ENCODE measurements at regions not wholly inside any gene's neighbourhood (a gene's known extent, or its start where the extent isn't known, plus 50 kb on each side); places are given as distances from the start of the nearest gene placed in this dataset.

GRCh38 chr5:92838253-92838652 lies 742.8 kb downstream of the NR2F1-AS1 start:
- in situ Hi-C loops (cut with MboI) (no loop called here), intact Hi-C loops (cut with micrococcal nuclease; ENCODE audit: unreplicated experiment) (no loop called here)
- Histone ChIP-seq H3K9ac (ENCODE audit: control insufficient read depth, insufficient read depth, low read length) (no peak overlapping the region), H4K20me1 (ENCODE audit: control insufficient read depth, insufficient read depth) (no peaks in the 10 kb centered on the region), H3K27ac (ENCODE audit: control insufficient read depth, insufficient read depth) (no peak overlapping the region), H3K27me3 (replicated peaks in 1 of 2; ENCODE audit: control insufficient read depth in 2 of 2, insufficient read depth in 2 of 2, low read length in 1 of 2) (no peaks in the 10 kb centered on the region), H3K4me1 (ENCODE audit: control insufficient read depth, insufficient read depth, low read length) (no peaks in the 10 kb centered on the region), H3K36me3 (ENCODE audit: control insufficient read depth in 2 of 2, insufficient read depth in 2 of 2, low read length in 1 of 2) (no peaks in the 10 kb centered on the region), H3K4me2 (ENCODE audit: control insufficient read depth, insufficient read depth) (no peak overlapping the region), H2AFZ (ENCODE audit: control insufficient read depth, low read depth, low read length) (no peak overlapping the region), H3K79me2 (ENCODE audit: control insufficient read depth, insufficient read depth, low read length) (no peaks in the 10 kb centered on the region), H3K4me3 (no peak overlapping the region), H3K9me3 (replicated peaks; ENCODE audit: control insufficient read depth, insufficient read depth, low read length) (no peaks in the 10 kb centered on the region)
- ChIA-PET RAD21 (ENCODE audit: unreplicated experiment) (no interaction called here), POLR2A (no interaction called here), CTCF (no interaction called here), SMC1A (ENCODE audit: uncharacterized antibody, unreplicated experiment) (interaction anchor here (0.9 kb wide), 1 partner anchor 19 kb away, joined by 3 read pairs; no protein-coding TSS in a partner anchor)
- DNase-seq (ENCODE audit: low read depth, low spot score) (no peak), ATAC-seq (peak; percentile 55; the same call in 1 of the 3 replicates), FAIRE-seq (no peak)
- no TSS peak for BruUV-seq (replicated peaks)
- 0% methylated on average over 1 of the region's 1 CpG for WGBS (ENCODE audit: insufficient coverage, insufficient replicate concordance, low lambda C conversion rate, missing lambda C conversion rate)
- TF ChIP-seq STAT1 (conservative IDR thresholded peaks at IDR 0.05) = no peak
- no peak for TF ChIP-seq SUPT20H (IDR thresholded peaks at IDR 0.05; ENCODE audit: borderline replicate concordance, control insufficient read depth, low read depth, low read length)
- TF ChIP-seq MEF2B (IDR thresholded peaks at IDR 0.05; ENCODE audit: partially characterized antibody, poor library complexity, severe bottlenecking) = no peak
- no peak for TF ChIP-seq BRCA1 (IDR thresholded peaks at IDR 0.05; ENCODE audit: low read depth, low read length)
- TF ChIP-seq ZNF622 (IDR thresholded peaks at IDR 0.05) = no peak
- TF ChIP-seq ZSCAN29 (IDR thresholded peaks at IDR 0.05) = no peak
- no peak for TF ChIP-seq MTA3 (IDR thresholded peaks at IDR 0.05; ENCODE audit: borderline replicate concordance, low read length)
- no peak for TF ChIP-seq ZBTB33 (IDR thresholded peaks at IDR 0.05)
- no peak for TF ChIP-seq SPI1 (IDR thresholded peaks at IDR 0.05; ENCODE audit: borderline replicate concordance, insufficient read depth, low read depth, low read length)
- TF ChIP-seq IKZF1 (conservative IDR thresholded peaks at IDR 0.05) = no peak
- no peak for TF ChIP-seq SMAD5 (IDR thresholded peaks at IDR 0.05; ENCODE audit: low read depth)
- no peak for TF ChIP-seq TAF1 (IDR thresholded peaks at IDR 0.05; ENCODE audit: borderline replicate concordance, low read depth, low read length)
- TF ChIP-seq RAD21 (IDR thresholded peaks at IDR 0.05; ENCODE audit: insufficient read depth, low read depth, low read length) = peak; percentile 32; the same call in 1 of the 2 replicates
- TF ChIP-seq BMI1 (IDR thresholded peaks at IDR 0.05; ENCODE audit: borderline replicate concordance) = no peak
- TF ChIP-seq E2F8 (IDR thresholded peaks at IDR 0.05; ENCODE audit: low read depth, partially characterized antibody) = no peak
- TF ChIP-seq CTCF (IDR thresholded peaks at IDR 0.05 in 2 of 3, conservative IDR thresholded peaks at IDR 0.05 in 1 of 3; ENCODE audit: control insufficient read depth in 2 of 3, extremely low read depth in 1 of 3, insufficient read depth in 1 of 3, low read depth in 3 of 3, low read length in 3 of 3) = peak in 1 of 3 experiments; percentile 18; a peak in 1 of 6 replicates

Data from GM12878 (cell line).